Fibroblast of lung (primary cell): ENCODE measurements at regions not wholly inside any gene's neighbourhood (a gene's known extent, or its start where the extent isn't known, plus 50 kb on each side); places are given as distances from the start of the nearest gene placed in this dataset.

Experiments
- EZH2 ChIP-seq: IDR thresholded peaks from 2 replicates; pipeline ENCODE4 v1.5.1; 2012; ENCODE audit warnings: low read length, control low read depth, mild to moderate bottlenecking; ENCODE audit errors: missing control alignments
- TF ChIP-seq, protein P1 (sequence below), 2 donors: IDR thresholded peaks in 1 of 2; conservative IDR thresholded peaks in 1 of 2; 1 replicate in 1 of 2; 2 replicates in 1 of 2; pipeline ENCODE4 v1.5.1; 2011 to 2012; ENCODE audit warnings: low read length in 2 of 2, control low read depth in 1 of 2, inconsistent platforms in 1 of 2, low read depth in 1 of 2, mild to moderate bottlenecking in 1 of 2

- TF ChIP-seq, protein P1, sequence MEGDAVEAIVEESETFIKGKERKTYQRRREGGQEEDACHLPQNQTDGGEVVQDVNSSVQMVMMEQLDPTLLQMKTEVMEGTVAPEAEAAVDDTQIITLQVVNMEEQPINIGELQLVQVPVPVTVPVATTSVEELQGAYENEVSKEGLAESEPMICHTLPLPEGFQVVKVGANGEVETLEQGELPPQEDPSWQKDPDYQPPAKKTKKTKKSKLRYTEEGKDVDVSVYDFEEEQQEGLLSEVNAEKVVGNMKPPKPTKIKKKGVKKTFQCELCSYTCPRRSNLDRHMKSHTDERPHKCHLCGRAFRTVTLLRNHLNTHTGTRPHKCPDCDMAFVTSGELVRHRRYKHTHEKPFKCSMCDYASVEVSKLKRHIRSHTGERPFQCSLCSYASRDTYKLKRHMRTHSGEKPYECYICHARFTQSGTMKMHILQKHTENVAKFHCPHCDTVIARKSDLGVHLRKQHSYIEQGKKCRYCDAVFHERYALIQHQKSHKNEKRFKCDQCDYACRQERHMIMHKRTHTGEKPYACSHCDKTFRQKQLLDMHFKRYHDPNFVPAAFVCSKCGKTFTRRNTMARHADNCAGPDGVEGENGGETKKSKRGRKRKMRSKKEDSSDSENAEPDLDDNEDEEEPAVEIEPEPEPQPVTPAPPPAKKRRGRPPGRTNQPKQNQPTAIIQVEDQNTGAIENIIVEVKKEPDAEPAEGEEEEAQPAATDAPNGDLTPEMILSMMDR (conservative IDR thresholded peaks at IDR 0.05 in 1 of 2, IDR thresholded peaks at IDR 0.05 in 1 of 2; ENCODE audit: low read depth in 1 of 2, low read length in 2 of 2) = no peak
- no peak for TF ChIP-seq EZH2
These were observed 1948.4 kb upstream of the PIK3C3 start for GRCh38 chr18:40006634-40007033.
